ENCODE measurements at regions not wholly inside any gene's neighbourhood (a gene's known extent, or its start where the extent isn't known, plus 50 kb on each side); places are given as distances from the start of the nearest gene placed in this dataset.
"Not testable (repeated sequence)": the region's sequence is repeated elsewhere in the genome, so short reads cannot be mapped to it uniquely, and the experiment has no call there.

DNA sequence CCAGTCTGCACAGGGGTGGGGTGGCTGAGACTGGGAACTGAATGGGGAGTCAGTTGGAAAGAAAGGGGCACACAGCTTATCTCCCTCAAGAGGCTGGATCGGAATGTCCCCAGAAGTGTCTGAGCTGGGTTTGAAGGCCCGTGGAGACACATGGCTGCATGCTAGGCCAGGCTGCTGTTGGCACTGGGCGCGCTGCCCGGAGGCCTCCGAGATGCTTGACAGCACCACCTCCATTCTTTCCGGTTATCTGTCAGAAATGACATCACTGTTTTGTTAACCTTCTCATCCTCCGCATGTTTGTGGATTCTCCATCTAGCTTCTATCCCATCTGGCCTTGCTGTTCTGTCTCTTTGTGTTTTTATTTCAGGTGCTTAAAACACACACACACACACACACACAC, 85.5 kb downstream of the APIP start:
- no peak for DNase-seq

DNA sequence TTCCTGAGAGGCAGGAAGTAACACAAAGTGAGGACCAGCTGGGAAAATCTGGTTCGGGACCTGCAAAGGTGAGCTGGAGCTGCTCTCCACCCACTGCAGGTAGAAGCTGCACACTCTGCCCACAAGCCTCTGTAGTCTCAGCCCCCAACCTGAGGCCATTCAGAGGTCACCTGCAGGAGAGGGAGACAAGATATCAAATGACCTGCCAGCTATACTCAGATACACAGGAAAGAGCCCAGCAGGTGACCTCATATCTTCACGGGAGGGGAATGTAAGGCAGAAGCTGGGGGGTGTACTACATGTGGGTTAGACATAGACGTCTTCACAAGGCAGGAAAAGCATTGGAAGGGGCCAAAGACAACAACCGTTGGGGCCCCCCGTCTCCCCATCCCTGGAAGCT, 86.1 kb downstream of the APIP start:
- no peak for DNase-seq

DNA sequence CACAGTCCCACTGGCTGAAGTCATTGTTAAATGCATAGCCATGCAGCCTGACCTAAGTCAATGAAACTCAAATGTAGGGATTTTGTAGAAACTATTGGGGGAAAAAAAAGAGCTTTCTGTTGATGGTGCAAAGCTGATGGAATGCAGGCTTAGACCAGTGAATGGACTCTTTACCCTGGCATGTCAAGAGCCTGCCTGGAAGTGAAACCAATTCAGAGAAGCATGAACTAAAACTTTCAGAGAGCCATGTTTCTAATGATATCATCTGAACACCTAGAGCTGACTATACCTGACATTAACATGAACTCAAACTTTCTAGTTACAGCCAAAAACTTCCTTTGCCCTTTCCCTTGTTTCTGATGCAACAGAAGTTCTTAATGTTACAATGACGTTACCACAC, 89.0 kb downstream of the APIP start:
- no peak for DNase-seq

DNA sequence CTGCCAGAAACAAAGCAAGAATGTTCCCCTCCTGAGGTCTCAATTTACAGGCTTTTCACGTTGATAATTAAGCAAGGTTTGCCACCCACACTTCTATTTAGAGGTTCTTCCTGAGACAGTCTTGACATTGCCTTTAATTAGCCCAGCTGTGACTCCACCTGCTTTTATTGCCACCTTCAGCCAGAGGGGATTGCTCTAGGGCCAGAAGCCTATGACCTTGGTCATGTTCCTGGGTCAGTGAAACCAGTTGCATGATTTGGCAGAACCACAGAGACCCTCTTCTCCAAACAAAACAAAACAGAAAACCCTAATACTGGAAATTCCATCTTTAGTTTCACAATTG, 89.8 kb downstream of the APIP start:
- no peak for DNase-seq

DNA sequence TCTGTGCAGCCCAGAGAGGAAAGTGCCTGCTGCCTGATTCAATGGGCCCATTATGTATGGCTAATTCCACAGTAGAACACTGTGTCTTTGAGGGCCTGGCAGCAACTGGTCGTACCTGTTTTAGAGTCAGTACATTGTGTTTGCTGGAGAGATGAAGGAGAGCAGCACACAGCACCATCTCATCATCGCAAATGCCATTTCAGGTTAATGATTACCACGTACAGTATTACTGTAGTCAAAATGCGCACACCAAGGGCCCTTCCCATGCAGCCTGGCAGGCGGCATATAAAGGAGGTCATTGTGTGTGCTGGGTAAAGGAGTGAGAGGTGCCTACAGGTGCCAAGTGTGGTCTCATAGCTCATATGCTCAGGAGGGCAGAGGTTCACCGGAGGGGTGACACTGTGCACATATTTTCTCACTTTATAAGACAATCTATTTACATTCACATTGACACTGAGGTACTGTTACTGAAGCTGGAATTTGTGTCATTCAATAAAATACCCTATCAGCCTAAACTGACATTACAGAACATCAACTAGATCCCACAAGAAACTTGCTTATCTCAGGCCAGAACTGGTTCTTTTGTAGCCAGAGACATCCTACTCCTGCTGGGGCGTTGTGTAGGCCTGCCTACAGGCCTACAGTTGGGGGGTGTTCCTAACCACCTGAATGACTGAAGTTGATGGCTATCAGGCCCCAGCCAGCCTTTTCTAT, 90.4 kb downstream of the APIP start:
- no peak for DNase-seq

DNA sequence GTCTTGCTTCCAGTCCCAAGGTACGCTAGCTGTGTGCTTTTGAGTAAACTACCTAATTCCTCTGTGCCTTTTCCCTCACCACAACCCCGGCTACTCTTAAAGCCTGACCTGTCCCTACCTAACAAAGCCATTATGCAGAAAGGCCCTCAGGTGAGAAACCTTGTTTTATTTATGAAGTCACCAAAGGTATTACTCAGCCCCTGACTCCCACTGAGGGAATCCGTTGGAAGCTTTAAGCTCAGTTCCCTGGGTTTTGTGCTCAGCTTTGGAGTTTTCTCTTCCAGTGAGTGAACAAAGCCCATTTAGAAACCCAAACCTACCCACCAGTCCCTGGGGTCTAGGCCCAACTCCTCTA, 90.9 kb downstream of the APIP start:
- DNase-seq = no peak

DNA sequence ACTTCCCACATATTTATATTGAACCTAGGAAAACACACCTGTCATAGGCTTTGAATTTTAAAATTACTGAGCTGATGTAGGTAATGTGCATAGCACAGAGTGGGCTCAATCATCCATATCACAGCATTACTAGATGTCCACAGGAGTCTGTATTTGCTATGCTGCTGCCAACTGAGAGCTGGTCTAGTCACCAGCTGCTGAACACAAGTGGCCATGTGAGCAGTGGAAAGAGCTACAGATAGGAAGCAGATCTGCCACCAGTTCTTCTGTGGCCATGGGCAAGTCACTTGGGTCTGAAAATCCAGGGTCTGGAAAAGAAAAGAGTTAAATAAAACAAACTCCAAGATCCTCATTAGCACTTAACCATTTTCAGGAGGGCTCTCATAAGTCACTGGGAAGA, 91.8 kb downstream of the APIP start:
- no peak for DNase-seq

DNA sequence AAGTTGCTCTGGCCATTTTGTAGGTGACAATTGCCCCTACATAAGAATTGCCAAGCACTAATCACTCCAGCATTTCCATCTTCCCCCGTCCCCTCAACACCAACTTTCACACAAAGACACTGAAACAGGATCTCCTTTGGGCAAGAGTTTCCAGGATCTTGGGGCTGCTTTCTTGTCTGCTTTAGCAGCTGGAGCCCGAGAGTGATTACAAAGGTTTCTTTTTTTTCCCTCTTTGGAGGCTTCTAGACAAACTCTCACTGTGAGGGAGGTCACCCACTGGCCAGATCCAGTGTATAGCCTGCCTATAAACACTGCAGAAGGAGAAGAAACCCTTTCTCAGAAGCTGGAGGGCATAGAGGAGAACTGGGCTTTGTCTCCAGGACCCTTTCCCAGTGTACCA, 92.5 kb downstream of the APIP start:
- DNase-seq = no peak

DNA sequence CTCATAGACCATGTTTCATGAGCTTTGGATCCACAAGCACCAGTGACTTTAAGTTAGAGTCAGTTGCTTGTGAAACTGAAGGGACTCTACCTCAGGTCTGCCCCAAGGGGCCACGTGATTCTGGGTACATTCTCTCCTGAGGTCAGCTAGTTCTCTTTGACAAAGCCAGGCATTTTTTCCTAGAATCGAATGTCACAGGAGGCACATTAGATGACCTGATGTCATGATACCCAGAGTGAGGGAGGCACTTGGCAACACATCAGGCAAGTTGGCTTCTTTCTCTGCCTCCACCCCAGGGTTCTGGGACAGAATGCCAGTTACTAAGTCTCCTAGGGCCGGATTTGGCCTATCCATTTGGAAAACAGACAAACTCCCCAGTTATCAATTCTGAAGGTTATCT, 93.0 kb downstream of the APIP start:
- no peak for DNase-seq

DNA sequence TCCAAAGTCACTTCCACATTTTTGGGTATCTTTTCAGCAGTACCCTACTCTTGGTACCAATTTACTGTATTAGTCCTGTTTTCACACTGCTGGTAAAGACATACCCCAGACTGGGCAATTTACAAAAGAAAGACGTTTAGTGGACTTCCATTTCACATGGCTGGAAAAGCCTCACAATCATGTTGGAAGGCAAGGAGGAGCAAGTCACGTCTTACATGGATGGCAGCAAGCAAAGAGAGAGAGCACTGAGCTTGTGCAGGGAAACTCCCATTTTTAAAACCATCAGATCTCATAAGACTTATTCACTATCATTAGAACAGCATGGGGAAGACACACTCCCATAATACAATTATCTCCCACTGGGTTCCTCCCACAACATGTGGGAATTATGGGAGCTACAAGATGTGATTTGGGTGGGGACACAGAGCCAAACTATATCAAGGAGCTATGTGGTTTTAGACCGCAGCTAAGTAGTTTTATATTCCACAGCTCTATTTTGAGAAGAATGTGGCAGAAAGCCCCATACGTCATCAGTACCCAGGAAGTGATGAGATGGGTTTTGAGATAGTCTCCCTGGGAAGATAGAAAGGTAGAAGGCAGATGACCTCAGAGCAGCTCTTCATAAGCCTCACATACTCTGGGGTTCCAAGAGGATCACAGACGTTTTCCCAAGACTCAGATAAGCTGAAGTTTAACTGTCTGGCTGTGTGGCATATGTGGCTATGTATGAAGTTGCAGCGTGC, 96.3 kb downstream of the APIP start:
- DNase-seq = peak in 1 of 2 donors; percentile 13

DNA sequence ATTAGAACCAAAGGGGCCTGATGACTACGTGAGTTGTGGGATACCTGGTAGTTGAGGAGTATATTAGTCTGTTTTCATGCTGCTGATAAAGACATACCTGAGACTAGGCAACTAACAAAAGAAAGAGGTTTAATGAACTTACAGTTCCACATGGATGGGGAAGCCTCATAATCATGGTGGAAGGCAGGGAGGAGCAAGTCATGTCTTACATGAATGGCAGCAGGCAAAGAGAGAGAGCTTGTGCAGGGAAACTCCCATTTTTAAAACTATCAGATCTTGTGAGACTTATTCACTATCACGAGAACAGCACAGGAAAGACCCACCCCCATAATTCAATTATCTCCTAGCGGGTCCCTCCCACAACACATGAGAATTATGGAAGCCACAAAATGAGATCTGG, 98.4 kb downstream of the APIP start:
- not testable (repeated sequence) for DNase-seq

DNA sequence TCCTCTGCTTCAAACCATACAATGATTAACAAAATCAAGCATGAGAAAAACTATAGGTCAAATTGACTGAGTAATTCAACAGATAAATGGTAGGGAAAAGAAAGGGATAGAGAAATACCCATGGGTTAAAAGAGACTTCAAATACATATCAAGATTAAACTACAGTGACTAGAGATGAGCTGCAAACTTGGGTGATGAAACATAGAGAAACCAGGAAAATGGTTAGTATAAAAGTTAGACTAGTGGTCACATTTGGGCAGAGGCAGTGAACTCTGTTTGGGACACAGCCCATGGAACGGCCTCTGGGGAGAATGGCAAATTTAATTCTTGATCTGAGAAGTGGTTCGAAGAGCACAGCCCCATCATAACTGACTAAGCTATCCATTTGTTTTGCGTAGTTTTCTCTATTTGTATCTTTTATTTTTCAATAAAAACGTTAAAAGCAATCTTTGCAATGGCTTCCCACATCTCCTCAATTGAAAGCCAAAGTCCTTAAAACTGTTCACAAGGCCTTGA, 99.4 kb downstream of the APIP start:
- no peak for DNase-seq

DNA sequence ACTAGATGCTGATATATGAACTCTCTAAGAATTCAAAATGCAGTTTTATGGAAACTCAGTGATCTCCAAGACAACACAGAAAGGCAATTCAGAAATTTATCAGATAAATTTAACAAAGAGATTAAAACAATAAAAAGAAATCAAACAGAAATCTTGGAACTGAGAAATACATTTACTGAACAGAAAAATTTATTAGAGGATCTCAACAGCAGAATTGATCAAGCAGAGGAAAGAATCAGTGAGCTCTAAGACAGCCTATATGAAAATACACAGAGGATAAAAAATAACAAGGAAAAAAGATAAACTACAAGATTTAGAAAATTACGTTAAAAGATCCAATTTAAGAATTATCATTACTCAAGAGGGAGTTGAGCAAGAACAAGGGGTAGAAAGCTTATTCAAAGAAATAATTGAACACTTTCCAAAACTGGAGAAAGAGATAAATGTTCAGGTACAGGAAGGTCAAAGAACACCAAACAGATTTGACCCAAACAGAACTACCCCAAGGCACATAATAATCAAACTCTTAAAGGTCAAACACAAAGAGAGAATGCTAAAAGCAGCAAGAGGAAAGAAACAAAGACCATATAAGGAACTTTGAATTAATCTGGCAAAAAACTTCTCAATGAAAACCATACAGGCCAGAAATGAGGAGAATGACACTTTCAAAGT, 103.1 kb downstream of the APIP start:
- DNase-seq = no peak

DNA sequence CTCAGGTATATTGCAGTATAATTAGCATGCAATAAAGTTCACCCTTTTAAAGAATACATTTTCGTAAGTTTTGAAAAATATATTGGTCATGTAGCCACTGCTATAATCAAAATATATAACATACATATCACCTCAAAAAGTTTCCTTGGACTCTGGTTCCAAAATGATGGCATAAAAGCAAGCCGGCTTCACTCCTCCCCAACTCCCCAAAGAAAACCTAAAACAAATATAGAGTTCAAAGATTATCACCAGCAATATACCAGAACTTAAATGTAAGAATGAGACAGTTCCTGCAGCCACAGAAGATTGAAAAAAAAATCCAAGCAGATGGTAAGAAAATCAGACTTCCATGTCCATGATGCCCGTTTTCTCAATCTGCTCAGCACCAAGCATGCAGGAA, 104.3 kb downstream of the APIP start:
- no peak for DNase-seq

DNA sequence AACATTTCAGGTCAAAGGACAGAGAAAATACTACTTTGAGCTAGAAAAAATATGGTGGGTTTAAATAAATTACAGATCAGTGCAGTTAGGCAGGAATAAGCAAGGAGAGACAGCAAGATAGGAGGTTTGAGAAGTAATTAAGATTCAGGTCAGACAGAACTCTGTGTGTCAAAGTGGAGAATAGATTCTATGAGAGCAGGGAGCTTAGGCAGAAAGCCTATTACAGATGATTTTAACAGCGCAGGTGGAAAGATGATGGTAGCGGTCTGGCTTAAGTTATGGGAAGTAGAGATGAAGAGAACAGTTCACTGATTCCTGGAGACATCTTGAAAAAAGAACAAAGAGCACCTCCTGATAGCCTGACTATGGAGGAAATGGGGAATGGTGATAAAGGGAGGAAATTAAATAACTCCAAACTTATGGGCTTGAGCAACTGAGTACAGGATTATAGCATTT, 106.0 kb downstream of the APIP start:
- DNase-seq = no peak

DNA sequence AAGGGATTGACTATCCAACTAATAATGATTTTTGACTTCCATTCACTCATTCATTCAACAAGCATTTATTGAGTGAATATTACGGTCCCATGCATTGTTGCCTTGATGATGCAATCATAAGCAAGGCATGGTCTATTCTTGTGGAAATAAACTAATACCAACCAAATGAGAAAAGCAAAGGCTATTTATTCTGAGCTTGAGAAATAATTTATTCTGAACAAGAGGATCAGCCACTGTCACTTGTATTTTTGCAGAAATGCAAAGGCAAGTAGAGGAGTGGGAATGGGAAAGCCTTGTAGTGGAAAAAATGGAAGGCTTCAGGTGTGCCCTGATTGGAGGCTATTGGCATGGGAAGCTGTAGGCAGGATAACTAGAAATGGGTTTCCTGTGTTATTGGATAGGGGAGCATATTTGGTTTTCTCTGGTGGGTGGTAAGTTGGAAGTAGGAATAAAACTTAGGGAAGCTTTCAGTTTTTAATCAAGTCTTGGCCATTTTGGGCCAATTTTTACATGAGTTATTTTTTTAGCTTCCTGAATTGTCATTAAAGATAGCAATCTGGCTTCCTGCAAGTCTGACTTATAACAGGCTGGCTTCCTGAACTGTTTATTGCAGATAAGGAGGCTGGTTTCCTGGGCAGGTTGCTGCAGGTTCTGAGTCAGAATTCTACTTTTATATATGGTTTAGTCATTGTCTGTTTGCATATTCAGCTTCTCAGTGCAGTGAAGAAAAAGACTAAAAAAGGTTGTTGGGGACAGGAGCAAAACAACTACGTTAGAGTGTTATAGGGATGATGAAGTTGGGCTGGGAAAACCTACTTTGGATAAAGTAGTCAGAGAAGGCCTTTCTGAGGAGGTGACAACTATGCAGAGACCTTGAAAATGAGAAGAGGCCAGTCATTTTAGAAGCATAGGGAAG, 106.7 kb downstream of the APIP start:
- DNase-seq = no peak

DNA sequence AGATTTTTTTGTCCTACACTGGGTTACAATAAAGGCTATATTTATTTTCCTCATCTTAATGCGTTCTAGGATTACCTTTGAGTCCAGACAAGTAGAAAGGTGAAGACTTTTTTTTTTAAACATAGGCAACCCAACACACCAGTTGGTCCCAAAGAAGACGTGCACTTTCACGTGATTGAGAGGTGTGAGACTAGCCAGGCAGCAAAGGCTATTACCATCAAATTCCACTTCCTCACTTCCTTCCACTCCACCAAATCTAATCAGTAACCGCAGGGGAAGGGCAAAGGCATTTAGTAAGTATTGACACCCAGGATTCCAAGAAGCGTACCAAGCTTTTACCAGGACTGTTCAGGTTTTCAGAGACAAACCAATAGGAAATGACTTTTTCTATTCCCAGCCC, 109.3 kb downstream of the APIP start:
- DNase-seq = no peak

DNA sequence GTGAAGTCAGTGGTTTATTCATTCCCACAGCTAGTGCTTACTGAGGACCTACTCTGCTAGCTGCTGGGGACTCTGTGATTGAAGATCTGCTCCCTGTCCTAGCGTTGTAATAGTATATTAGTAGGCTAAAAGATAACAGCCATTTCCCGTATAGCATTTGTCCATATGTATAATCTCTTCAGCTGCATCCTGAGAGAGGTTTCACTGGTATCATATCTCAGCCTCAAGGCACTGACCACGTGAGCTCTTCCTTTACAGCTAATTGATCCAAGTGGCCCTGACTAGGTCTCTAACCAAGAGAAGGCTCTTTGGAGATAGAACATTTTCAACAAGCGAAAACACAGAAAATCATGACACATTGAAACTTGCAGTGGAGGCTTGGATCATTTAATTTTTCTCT, 110.2 kb downstream of the APIP start:
- DNase-seq = no peak

DNA sequence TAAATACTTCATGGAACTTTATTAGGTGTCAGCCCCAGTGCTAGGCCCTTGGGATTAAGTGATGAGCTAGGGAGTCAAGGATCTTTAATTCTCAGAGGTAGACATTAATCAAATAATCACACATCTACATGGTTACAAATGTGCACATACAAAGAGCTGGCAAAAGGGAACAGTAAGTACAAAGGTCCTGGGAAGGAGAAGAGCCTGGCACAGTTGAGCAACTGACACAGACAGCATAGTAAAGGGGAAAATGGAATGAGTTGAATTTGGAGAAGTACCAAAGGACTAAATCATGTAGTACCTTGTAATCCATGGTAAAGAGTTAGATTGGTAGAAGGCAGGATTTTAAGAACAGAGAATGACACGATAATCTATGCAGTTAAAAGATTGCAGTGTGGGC, 116.3 kb downstream of the APIP start:
- no peak for DNase-seq

DNA sequence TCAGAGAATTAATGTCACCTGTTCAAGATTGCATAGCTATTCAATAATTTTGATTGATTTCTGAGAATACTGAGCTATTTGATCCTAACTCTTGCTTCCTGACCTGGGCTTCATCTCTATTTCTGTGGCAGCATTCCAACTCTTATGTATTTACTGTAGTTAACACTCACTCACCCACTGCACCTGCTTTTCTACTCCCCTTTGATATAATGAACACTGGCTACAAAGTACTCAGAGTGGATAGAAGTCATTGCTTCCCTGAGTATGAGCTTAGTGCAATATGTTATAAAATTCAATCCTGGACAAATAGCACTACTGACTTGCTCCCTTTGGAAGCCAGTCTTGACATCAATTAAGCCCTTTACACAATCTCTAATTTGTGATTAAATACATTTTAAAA, 117.2 kb downstream of the APIP start:
- DNase-seq = no peak

DNA sequence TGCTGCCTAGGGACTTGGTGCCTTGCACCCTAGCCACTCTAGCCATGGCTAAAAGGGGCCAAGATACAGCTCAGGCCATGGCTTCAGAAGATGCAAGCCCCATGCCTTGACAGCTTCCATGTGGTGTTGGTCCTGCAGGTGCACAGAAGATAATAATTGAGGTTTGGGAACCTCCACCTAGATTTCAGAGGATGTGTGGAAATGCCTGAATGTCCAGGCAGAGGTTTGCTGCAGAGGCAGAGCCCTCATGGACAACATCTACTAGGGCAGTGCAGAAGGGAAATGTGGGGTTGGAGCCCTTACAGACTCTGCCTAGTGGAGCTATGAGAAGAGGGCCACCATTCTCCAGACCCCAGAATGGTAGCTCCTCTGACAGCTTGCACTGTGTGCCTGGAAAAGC, 118.7 kb downstream of the APIP start:
- DNase-seq = not testable (repeated sequence)

DNA sequence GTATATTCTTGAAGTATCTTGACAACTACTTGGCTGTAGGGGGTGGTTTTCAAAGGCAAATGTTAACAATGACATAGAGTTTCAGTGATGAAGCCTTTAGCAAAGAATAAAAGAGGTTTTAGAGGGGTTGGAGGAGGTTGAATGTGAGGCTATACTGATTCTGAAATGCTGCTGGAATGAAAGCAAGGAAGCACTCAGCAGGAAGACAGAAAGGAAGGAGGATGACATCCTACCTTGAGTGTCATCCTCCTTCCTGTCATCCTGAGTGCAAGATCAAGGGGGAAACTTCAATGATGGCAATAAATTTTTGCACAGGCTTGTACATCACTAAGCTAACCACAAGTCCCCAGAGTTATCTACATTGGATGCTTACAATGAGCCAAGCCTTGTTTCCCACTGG, 120.5 kb downstream of the APIP start:
- DNase-seq = no peak

DNA sequence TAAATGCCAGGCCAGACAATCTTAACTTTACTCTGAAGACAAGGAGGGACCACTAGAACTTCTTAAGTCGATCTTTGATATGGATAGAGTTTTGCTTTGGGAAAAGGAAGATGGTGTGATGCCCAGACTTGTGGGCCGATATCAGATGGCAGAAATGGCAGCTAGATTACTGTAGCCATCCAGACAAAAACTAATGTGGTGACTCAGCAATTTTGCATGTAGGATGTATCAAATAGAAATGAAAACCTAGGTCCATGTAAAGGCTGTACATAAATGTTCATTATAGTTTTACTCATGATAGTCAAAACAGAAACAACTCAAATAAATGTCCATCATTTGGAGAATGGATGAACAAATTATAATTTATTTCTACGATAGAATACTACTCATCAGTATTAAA, 121.5 kb downstream of the APIP start:
- DNase-seq = no peak

Measured in CD4-positive, alpha-beta T cell treated with Interleukin-1 beta for 1 hour (primary cell).